Peyer's patch (tissue), 4 donors: ENCODE measurements at regions not wholly inside any gene's neighbourhood (a gene's known extent, or its start where the extent isn't known, plus 50 kb on each side); places are given as distances from the start of the nearest gene placed in this dataset.

Experiments
- POLR2A ChIP-seq, 2 donors: fragments of 450-650 bp; IDR thresholded peaks; one replicate each; pipeline ENCODE4 v1.5.1; 2017; ENCODE audit warnings: antibody characterized with exemption in 2 of 2, mild to moderate bottlenecking in 2 of 2, moderate library complexity in 2 of 2
- TF ChIP-seq, protein P1 (sequence below), 6 experiments: fragments of 450-650 bp in 4 of 6; fragments of 200-600 bp in 2 of 6; sonication (generic) in 1 of 6; IDR thresholded peaks; one replicate each; pipeline ENCODE4 v1.5.1; 2017 to 2019; ENCODE audit warnings: antibody characterized with exemption in 6 of 6, mild to moderate bottlenecking in 3 of 6, moderate library complexity in 1 of 6

- TF ChIP-seq, protein P1, sequence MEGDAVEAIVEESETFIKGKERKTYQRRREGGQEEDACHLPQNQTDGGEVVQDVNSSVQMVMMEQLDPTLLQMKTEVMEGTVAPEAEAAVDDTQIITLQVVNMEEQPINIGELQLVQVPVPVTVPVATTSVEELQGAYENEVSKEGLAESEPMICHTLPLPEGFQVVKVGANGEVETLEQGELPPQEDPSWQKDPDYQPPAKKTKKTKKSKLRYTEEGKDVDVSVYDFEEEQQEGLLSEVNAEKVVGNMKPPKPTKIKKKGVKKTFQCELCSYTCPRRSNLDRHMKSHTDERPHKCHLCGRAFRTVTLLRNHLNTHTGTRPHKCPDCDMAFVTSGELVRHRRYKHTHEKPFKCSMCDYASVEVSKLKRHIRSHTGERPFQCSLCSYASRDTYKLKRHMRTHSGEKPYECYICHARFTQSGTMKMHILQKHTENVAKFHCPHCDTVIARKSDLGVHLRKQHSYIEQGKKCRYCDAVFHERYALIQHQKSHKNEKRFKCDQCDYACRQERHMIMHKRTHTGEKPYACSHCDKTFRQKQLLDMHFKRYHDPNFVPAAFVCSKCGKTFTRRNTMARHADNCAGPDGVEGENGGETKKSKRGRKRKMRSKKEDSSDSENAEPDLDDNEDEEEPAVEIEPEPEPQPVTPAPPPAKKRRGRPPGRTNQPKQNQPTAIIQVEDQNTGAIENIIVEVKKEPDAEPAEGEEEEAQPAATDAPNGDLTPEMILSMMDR (IDR thresholded peaks at IDR 0.05) = no peak
- no peak for TF ChIP-seq POLR2A (IDR thresholded peaks at IDR 0.05)
Observed at GRCh38 chr4:154010371-154010770, 221.5 kb upstream of the SFRP2 start.
